Colon (tissue), 2 donors: ENCODE measurements at regions not wholly inside any gene's neighbourhood (a gene's known extent, or its start where the extent isn't known, plus 50 kb on each side); places are given as distances from the start of the nearest gene placed in this dataset.
"Not testable (repeated sequence)": the region's sequence is repeated elsewhere in the genome, so short reads cannot be mapped to it uniquely, and the experiment has no call there.

Experiments used
- FAIRE-seq: peaks from 2 replicates; lab custom pipeline; 2012; peaks lifted over from hg19 to GRCh38; lab: Jason Lieb, UNC
- donor health status: control.
- donor health status: control.

DNA sequence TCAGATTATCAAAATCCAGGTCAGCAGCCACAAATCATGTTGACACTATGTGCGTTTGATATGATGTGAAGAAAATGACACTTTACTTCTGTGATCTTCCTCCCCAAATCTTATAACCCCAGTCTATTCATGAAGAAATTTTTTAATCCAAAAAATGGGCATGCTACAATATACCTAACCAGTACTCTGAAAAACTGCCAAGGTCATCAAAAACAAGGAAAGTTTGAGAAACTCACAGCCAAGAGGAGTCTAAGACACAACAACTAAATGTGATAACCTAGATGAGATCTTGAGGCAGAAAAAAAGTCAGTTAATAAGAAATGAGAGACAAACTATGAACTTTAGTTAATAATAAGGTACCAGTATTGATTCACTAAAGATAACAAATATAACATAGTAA is 200.6 kb upstream of the IRAK1BP1 start:
- no peak for FAIRE-seq

DNA sequence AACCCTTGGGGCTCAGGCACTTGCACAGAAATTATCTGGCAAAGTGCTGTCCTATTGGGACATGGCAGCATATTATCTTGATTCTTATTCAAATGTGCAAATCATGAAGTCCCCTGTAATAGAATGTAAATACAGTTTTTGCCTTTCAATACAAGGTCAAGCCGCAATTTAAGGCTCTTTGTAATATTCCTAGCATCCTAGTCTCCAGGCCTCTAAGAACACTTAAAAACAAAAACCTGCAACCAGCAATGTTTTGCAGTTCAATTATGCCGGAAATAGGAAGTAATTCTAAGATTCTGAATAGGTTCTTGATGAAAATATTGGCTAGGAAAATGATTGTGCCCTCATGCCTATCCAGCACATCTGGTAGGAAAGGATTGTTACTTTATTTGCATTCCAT is 197.2 kb upstream of the IRAK1BP1 start:
- FAIRE-seq, result no peak

DNA sequence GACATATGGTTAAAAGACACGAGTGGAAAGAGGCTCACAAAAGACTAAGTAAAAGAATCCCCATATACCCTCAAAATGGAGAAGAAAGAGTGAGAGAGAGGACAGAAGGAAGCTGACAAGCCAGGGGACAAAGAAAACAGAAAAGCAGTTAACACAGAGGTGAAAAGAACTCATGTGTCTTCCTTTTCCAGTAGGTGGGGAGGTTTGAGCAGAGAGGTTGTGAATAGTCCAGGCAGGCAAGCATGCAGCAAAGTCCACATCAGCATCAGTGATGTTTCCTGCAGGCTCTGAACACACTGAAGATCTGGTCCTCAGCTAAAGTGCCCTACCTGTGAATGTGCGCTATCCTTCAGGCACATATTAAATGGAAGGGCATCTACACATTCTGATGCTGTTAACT is 196.5 kb upstream of the IRAK1BP1 start:
- no peak for FAIRE-seq

DNA sequence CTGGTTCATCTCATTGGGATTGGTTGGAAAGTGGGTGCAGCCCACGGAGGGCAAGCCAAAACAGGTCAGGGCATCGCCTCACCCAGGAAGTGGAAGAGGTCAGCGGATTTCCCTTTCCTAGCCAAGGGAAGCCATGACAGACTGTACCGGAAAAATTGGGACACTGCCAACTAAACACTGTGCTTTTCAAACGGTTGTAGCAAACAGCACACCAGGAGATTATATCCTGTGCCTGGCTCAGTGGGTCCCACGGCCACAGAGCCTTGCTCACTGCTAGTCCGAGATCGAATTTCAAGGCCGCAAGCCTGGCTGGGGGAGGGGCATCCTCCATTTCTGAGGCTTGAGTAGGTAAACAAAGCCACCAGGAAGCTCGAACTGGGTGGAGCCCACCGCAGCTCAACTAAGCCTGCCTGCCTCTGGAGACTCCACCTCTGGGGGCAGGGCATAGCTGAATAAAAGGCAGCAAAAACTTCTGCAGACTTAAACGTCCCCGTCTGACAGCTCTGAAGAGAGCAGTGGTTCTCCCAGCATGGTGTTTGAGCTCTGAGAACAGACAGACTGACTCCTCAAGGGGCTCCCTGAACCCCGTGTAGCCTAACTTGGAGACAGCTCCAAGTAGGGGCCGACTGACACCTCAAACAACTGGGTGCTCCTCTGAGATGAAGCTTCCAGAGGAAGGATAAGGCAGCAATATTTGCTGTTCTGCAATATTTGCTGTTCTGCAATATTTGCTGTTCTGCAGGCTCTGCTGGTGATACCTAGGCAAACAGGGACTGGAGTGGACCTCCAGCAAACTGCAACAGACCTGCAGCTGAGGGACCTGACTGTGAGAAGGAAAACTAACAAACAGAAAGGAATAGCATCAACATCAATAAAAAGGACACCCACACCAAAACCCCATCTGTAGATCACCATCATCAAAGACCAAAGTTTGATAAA is 191.0 kb upstream of the IRAK1BP1 start:
- FAIRE-seq, result not testable (repeated sequence)

DNA sequence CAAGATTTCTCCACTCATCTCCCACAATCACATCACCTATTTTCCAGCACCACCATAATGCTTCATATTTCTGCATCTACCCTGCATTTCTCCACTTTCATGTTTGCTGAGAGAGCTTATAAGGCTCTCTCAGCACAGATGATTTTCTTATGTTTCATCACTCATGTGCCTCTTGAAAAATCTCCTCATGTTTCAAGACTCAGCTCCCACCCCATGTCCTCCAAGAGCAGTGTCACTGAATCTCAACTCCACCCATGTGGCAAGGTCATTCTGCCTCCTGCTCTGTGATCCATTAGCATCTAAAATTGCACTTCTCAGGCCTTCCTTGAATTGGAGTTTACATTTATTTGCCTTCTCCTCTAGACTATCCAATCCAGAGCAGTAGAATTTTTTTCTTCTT is 178.7 kb upstream of the IRAK1BP1 start:
- no peak for FAIRE-seq

DNA sequence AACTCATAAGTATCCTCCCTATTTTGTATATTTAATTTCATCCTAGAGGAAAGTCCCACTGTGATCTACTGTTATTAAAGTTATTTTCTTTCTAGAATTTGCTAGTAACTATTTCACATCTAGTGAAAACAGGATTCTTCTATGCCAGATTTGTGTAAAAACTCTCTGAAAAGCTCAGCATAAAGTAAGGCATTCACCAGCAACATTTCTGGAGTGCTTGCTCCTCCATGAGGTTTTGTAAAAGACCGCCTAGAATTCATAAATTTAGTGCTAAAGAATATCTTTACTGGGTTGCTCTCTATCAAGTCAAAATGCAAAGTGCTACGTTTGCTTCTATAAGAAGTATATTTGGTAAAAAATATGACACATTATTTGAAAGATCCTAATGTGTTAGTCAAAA is 173.5 kb upstream of the IRAK1BP1 start:
- no peak for FAIRE-seq

DNA sequence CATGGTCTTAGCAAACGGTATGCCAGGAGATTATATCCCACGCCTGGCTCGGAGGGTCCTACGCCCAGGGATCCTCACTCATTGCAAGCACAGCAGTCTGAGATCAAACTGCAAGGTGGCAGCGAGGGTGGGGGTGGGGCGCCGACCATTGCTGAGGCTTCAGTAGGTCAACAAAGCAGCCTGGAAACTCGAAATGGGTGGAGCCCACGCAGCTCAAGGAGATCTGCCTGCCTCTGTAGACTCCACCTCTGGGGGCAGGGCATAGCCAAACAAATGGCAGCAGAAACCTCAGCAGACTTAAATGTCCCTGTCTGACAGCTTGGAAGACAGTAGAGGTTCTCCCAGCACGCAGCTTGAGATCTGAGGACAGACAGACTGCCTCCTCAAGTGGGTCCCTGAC is 172.7 kb upstream of the IRAK1BP1 start:
- not testable (repeated sequence) for FAIRE-seq

DNA sequence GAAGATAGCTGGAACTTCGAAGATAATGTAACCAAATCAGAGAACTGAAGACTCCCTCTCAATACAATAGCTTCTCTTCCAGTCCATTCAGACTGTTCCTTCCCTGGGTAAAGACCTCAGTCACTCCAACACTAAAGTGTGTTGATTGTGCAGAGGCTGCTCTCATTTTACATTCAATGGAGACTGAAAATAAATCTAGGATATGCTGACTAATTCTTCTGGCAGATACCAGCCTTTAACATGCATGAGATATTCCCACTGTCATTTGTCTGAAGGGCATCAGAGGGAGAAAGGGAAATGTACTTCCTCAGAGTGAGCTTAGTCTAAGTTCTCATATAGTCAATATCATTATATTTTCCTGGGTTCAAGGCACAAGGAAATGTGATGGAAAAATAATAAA is 166.4 kb upstream of the IRAK1BP1 start:
- no peak for FAIRE-seq

DNA sequence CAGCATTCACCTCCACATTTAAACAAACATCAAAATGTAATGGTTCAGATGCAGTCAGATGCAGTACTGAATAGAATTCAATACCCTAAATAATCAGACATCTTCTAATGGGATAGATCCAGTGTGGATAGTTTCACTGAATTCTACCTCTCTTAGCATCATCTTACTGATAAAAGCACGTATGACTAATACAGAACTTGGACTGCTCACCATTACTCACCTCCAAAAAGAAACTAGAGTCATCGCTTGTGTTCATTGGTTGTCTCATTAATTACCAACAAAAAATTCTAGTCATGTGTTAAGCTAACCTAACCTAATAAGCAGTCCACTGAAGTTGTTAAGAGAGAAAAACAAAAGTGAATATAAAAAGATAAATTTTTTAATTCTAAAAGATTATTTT is 165.9 kb upstream of the IRAK1BP1 start:
- FAIRE-seq, result no peak

DNA sequence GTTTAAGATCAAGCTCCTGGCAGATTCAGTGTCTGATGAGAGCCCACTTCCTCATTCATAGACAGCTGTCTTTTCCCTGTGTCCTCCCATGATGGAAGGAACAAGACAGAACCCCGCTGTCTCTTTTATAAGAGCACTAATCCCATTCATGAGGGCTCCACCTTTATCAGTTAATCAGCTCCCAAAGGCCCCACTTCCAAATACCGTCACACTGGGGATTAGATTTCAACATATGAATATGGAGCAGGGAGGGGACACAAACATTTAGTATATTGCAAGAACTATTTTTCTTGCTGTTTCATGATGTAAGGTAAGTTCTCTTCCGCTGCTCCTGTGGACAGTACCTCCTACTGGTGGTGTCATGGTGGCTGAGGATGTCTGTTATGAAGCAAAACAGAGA is 158.3 kb upstream of the IRAK1BP1 start:
- FAIRE-seq, result no peak

DNA sequence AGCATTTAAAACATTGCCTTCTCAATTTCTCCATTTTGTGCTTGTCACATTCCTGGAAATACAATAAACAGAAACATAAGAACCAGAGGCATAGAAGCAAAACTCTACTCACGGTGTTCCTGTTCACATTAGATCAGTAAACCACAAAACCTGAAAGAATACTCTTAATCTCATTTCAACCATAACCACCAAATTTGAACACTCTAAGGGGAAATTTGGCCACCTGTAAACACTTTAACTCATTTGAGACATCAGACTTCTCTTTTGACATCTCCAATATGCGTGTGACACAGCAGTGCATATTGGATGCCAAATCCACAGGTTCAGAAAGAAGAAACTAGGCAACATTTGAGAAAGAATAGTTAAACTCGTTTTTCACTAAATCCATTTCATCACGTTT is 153.8 kb upstream of the IRAK1BP1 start:
- FAIRE-seq, result no peak

DNA sequence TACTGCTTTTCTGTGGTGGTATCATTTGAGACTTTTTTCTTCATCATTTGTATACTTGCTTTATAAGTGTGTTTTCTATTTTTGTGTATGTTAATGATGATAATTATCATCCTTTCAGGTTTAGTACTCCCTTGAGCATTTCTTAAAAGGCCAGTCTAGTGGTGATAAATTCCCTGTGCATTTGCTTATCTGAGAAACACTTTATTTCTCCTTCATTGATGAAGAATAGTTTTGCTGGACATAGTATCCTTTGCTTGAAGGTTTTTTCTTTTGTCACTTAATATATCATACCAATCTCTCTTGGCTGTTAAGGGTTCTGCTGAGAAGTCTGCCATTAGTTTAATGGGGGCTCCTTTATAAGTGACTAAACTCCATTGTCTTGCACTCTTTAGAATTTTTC is 123.2 kb upstream of the IRAK1BP1 start:
- no peak for FAIRE-seq

DNA sequence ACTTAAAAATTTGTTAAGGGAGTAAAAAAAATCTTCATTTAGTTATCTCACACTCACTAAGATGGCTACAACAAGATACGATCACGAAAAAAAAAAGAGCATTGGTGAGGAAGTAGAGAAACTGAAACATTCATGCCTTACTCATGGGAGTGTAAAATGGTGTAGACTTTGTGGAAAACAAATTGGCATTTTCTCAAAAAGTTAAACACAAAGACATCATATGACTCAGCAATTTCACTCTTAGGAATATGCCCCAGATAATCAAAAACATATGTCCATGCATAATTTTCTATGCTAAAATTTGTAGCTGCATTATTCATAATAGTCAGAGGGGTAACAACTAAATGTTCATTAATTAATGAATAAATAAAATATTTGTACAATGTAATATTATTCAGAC is 120.9 kb upstream of the IRAK1BP1 start:
- no peak for FAIRE-seq

DNA sequence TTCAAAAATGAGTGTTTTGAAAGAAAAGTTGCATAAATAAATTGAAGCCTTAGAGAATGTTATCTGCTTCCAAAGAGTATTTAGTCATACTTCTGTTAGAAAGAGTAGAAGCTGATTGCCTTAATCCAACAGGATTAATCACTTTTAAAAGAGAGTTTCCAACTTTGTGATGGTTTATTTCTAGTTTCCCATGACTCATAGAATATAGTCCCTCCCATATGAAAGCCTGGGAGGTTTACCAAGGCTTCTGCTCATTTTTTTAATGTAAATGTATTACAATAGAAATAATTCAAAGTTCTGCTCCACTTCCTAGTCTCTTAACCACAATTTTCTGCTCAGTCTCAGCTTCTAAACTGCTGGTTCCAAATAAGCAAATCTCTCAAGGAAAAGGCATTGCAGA is 118.0 kb upstream of the IRAK1BP1 start:
- no peak for FAIRE-seq

DNA sequence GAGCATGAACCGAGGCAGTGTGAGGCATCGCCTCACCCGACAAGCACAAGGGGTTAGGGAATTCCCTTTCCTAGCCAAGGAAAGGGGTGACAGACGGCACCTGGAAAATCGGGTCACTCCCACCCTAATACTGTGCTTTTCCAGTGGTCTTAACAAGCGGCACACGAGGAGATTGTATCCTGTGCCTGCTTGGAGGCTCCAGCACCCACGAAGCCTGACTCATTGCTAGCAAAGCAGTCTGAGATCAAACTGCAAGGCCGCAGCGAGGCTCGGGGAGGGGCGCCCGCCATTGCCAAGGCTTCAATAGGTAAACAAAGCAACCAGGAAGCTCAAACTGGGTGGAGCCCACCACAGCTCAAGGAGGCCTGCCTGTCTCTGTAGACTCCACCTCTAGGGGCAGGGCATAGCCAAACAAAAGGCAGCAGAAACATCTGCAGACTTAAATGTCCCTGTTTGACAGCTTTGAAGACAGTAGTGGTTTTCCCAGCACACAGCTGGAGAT is 109.0 kb upstream of the IRAK1BP1 start:
- not testable (repeated sequence) for FAIRE-seq

DNA sequence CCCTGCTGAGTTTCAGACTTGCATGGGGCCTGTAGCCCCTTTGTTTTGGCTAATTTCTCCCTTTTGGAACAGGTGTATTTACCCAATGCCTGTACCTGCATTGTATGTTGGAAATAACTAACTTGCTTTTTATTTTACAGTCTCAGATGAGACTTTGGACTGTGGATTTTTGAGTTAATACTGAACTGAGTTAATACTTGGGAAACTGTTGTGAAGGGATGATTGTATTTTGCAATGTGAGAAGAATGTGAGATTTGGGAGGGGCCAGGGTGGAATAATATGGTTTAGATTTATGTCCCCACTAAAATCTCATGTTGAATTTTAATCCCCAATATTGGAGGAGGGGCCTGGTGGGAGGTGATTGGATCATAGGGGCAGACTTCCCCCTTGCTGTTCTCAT is 99.1 kb upstream of the IRAK1BP1 start:
- no peak for FAIRE-seq

DNA sequence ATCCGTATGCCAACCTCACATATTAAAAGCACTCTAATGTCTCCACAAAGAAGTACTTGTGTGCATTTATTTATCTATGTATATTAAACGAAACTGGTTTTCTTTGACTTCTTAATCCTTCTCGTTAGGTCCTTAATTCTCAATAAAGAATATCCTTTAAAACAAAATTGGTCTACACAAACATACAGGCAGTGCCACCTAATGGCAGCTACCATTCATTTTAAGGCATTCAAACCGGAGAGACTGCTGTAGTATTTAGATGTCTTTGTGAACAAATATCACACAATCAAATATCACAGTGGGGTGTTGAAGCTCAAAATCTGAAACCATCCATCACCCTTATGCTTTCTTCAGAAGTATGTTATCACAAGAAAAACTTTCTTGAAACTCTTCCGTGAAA is 96.6 kb upstream of the IRAK1BP1 start:
- FAIRE-seq, result no peak

DNA sequence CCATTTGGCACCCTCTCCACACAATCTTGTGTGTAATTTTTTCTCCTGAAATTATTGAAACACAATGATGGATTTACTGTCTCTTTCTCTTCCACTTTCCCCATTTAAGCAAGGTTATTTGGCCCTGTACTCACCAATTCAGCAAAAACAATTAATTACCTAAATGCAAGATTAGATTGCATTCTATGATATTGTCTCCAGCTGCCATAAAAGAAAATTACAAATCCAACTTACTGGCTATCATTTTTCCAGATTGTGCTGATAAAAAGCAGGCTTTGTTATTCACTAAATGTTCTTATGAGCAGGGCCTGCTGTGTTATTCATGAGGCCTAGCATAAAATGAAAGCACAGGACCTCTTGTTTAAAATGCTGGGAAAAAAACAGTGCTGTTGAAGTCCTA is 95.8 kb upstream of the IRAK1BP1 start:
- no peak for FAIRE-seq

DNA sequence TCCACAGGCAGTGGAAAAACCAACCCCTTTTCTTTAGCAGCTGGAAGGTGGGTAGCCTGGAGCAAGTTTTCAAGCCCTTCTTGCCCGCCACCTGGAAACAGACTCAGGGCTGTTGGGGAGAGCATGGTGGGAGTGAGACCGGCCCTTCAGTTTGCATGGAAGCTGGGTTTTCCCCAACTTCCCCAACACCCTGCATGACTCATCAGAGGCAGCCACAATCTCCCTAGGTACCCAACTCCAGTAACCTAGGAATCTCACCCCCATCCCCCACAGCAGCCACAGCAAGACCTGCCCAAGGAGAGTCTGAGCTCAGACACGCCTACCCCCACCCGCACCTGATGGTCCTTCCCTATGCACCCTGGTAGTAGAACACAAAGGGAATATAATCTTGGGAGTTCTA is 86.3 kb upstream of the IRAK1BP1 start:
- FAIRE-seq, result no peak

DNA sequence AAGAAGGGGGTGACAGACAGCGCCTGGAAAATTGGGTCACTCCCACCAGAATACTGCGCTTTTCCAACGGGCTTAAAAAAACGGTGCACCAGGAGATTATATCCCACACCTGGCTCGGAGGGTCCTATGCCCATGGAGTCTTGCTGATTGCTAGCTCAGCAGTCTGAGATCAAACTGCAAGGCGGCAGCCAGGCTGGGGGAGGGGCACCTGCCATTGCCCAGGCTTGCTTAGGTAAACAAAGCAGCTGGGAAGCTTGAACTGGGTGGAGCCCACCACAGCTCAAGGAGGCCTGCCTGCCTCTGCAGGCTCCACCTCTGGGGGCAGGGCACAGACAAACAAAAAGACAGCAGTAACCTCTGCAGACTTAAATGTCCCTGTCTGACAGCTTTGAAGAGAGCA is 84.0 kb upstream of the IRAK1BP1 start:
- FAIRE-seq, result not testable (repeated sequence)

DNA sequence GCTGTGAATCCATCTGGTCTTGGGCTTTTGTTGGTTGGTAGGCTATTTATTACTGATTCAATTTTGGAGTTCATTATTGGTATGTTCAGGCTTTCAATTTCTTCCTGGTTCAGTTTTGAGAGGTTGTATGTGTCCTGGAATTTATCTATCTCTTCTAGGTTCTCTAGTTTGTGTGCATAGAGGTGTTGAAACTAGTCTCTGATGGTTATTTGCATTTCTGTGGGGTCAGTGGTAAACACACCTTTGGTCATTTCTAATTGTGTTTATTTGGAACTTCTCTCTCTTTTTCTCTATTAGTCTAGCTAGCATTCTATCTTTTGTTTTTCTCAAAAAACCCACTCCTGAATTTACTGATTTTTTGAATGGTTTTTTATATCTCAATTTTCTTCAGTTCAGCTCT is 70.1 kb upstream of the IRAK1BP1 start:
- FAIRE-seq, result no peak

DNA sequence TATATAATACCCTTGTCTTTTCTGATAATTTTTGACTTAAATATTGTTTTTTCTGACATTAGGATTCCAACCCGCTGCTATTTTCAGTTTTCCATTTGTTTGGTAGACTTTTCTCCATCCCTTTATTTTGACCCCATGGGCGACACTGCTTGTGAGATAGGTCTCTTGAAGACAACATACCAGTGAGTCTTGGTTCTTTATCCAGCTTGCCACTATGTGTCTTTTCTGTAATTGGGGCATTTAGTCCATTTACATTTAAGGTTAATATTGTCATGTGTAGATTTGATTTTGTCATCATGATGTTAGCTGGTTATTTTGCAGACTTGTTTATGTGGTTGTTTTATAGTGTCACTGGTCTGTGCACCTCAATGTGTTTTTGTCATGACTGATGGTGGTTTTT is 67.7 kb upstream of the IRAK1BP1 start:
- FAIRE-seq, result no peak

DNA sequence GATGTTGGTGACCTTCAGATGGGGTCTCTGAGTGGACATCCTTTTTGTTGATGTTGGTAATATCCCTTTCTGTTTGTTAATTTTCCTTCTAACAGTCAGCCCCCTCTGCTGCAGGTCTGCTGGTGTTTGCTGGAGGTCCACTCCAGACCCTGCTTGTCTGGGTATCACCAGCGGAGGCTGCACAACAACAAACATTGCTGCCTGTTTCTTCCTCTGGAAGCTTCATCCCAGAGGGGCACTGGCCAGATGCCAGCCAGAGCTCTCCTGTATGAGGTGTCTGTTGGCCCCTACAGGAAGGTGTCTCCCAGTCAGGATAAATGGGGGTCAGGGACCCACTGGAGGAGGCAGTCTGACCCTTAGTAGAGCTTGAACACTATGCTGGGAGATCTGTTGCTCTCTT is 60.6 kb upstream of the IRAK1BP1 start:
- not testable (repeated sequence) for FAIRE-seq
